OCI-LY3 (cell line): ENCODE measurements at regions not wholly inside any gene's neighbourhood (a gene's known extent, or its start where the extent isn't known, plus 50 kb on each side); places are given as distances from the start of the nearest gene placed in this dataset.
"Not testable (repeated sequence)": the region's sequence is repeated elsewhere in the genome, so short reads cannot be mapped to it uniquely, and the experiment has no call there.

Experiments
- EZH2phosphoT487 ChIP-seq: fragments of 200-600 bp; shearing (Covaris generic); IDR thresholded peaks from 2 replicates; pipeline ENCODE4 v1.6.1; 2018; ENCODE audit warnings: antibody characterized with exemption, mixed run types, low read depth
- TF ChIP-seq, protein P1 (sequence below): fragments of 200-600, 300-600 bp; sonication (generic); IDR thresholded peaks from 2 replicates; pipeline ENCODE4 v1.5.1; 2014; ENCODE audit warnings: antibody characterized with exemption, low read length, low read depth

DNA sequence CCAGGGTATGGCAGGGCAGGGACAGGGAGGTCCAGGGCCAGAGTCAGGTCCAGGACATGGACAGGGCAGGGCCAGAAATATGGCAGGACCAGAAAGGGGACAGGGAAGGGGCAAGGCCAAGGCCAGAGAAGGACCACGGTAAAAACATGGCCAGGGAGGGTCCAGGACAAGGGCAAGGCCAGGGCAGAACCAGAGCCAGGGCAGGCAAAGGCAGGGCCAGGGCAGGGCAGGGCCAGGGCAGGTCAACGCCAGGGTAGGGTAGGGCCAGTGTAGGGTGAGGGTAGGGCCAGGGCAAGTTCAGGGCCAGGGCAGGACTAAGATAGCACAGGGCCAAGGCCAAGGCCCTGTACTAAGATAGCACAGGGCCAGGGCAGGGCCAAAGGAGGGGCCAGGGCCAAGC is 408.3 kb downstream of the ZNF33B start:
- TF ChIP-seq, protein P1, sequence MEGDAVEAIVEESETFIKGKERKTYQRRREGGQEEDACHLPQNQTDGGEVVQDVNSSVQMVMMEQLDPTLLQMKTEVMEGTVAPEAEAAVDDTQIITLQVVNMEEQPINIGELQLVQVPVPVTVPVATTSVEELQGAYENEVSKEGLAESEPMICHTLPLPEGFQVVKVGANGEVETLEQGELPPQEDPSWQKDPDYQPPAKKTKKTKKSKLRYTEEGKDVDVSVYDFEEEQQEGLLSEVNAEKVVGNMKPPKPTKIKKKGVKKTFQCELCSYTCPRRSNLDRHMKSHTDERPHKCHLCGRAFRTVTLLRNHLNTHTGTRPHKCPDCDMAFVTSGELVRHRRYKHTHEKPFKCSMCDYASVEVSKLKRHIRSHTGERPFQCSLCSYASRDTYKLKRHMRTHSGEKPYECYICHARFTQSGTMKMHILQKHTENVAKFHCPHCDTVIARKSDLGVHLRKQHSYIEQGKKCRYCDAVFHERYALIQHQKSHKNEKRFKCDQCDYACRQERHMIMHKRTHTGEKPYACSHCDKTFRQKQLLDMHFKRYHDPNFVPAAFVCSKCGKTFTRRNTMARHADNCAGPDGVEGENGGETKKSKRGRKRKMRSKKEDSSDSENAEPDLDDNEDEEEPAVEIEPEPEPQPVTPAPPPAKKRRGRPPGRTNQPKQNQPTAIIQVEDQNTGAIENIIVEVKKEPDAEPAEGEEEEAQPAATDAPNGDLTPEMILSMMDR = not testable (repeated sequence)
- not testable (repeated sequence) for TF ChIP-seq EZH2phosphoT487
